ENCODE measurements at regions not wholly inside any gene's neighbourhood (a gene's known extent, or its start where the extent isn't known, plus 50 kb on each side); places are given as distances from the start of the nearest gene placed in this dataset.
"Not testable (repeated sequence)": the region's sequence is repeated elsewhere in the genome, so short reads cannot be mapped to it uniquely, and the experiment has no call there.

DNA sequence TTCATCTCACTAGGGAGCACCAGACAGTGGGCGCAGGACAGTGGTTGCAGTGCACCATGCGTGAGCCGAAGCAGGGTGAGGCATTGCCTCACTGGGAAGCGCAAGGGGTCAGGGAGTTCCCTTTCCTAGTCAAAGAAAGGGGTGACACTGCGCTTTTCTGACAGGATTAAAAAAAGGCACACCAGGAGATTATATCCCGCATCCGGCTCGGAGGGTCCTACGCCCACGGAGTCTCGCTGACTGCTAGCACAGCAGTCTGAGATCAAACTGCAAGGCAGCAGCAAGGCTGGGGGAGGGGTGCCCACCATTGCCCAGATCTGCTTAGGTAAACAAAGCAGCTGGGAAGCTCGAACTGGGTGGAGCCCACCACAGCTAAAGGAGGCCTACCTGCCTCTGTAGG lies 1416.7 kb upstream of the C9orf72 start:
- H3K4me2 ChIP-seq (ENCODE audit: low read length); ATAC-seq; DNase-seq (ENCODE audit: low read depth, low spot score); CTCF ChIA-PET; H2AFZ ChIP-seq (ENCODE audit: low read depth, low read length, poor library complexity, severe bottlenecking); POLR2A ChIA-PET; intact Hi-C loops (cut with micrococcal nuclease); H3K36me3 ChIP-seq (ENCODE audit: control insufficient read depth in 1 of 2, insufficient read depth in 2 of 2, low read length in 2 of 2); H4K20me1 ChIP-seq (ENCODE audit: insufficient read depth); H3K4me1 ChIP-seq (ENCODE audit: control insufficient read depth in 1 of 2, insufficient read depth in 2 of 2, low read length in 2 of 2); RAD21 ChIA-PET (ENCODE audit: low non-redundant PET in 1 of 2, low total read pairs in 2 of 2, uncharacterized antibody in 2 of 2, unreplicated experiment in 2 of 2); H3K79me2 ChIP-seq (ENCODE audit: insufficient read depth, low read length); H3K9me2 ChIP-seq (ENCODE audit: insufficient read depth); H3K4me3 ChIP-seq (replicated peaks in 1 of 2; ENCODE audit: low read depth in 1 of 2, low read length in 2 of 2); H3K9me3 ChIP-seq (ENCODE audit: control insufficient read depth in 1 of 2, insufficient read depth in 1 of 2, low read depth in 1 of 2, low read length in 2 of 2); H3K27me3 ChIP-seq (ENCODE audit: insufficient read depth, low read length); H3K27ac ChIP-seq (ENCODE audit: low read depth, low read length); BruUV-seq (replicated peaks); H3K9ac ChIP-seq (ENCODE audit: low read length): not testable (repeated sequence)

DNA sequence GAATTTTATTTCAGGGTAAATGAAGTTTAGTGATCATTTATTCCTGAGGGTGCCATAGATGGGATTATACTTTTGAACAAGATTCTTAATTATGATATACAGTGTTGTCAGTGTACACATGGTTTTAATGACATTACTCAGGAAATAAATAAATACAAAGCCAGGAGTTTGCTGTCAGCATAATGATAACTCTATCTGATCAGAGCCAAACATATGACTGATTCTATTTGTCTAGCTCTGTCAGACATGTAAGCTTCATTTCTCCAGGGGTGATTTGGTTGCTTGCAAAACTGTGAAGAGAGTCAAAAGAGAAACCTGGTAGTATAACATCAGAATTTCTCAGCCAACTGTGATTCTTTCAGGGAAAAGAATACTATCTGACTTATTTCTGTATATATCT lies 1425.8 kb upstream of the C9orf72 start:
- Histone ChIP-seq H3K4me3 (replicated peaks in 1 of 2; ENCODE audit: low read depth in 1 of 2, low read length in 2 of 2) (no peak overlapping the region), H3K4me2 (ENCODE audit: low read length) (no peak overlapping the region), H3K4me1 (ENCODE audit: control insufficient read depth in 1 of 2, insufficient read depth in 2 of 2, low read length in 2 of 2) (no peaks in the 10 kb centered on the region), H3K79me2 (ENCODE audit: insufficient read depth, low read length) (no peaks in the 10 kb centered on the region), H3K9ac (ENCODE audit: low read length) (no peak overlapping the region), H4K20me1 (ENCODE audit: insufficient read depth) (no peaks in the 10 kb centered on the region), H3K27me3 (ENCODE audit: insufficient read depth, low read length) (no peaks in the 10 kb centered on the region), H3K36me3 (ENCODE audit: control insufficient read depth in 1 of 2, insufficient read depth in 2 of 2, low read length in 2 of 2) (no peaks in the 10 kb centered on the region), H3K9me3 (ENCODE audit: control insufficient read depth in 1 of 2, insufficient read depth in 1 of 2, low read depth in 1 of 2, low read length in 2 of 2) (peaks cover 0 to 3% of the 10 kb centered on the region in 2 experiments; a peak in 1 of 4 replicates), H3K27ac (ENCODE audit: low read depth, low read length) (no peak overlapping the region), H2AFZ (ENCODE audit: low read depth, low read length, poor library complexity, severe bottlenecking) (no peak overlapping the region), H3K9me2 (ENCODE audit: insufficient read depth) (no peaks in the 10 kb centered on the region)
- no TSS peak for BruUV-seq (replicated peaks)
- ATAC-seq: no peak
- TF ChIP-seq, protein P1, sequence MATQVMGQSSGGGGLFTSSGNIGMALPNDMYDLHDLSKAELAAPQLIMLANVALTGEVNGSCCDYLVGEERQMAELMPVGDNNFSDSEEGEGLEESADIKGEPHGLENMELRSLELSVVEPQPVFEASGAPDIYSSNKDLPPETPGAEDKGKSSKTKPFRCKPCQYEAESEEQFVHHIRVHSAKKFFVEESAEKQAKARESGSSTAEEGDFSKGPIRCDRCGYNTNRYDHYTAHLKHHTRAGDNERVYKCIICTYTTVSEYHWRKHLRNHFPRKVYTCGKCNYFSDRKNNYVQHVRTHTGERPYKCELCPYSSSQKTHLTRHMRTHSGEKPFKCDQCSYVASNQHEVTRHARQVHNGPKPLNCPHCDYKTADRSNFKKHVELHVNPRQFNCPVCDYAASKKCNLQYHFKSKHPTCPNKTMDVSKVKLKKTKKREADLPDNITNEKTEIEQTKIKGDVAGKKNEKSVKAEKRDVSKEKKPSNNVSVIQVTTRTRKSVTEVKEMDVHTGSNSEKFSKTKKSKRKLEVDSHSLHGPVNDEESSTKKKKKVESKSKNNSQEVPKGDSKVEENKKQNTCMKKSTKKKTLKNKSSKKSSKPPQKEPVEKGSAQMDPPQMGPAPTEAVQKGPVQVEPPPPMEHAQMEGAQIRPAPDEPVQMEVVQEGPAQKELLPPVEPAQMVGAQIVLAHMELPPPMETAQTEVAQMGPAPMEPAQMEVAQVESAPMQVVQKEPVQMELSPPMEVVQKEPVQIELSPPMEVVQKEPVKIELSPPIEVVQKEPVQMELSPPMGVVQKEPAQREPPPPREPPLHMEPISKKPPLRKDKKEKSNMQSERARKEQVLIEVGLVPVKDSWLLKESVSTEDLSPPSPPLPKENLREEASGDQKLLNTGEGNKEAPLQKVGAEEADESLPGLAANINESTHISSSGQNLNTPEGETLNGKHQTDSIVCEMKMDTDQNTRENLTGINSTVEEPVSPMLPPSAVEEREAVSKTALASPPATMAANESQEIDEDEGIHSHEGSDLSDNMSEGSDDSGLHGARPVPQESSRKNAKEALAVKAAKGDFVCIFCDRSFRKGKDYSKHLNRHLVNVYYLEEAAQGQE (IDR thresholded peaks at IDR 0.05; ENCODE audit: low read depth): no peak
- TF ChIP-seq JUND (IDR thresholded peaks at IDR 0.05): no peak
- no peak for TF ChIP-seq YY1 (IDR thresholded peaks at IDR 0.05; ENCODE audit: extremely low read depth, insufficient replicate concordance, low read depth, low read length)
- no peak for TF ChIP-seq CEBPB (IDR thresholded peaks at IDR 0.05; ENCODE audit: low read depth)
- TF ChIP-seq EGR1 (IDR thresholded peaks at IDR 0.05; ENCODE audit: low read depth): no peak
- no peak for TF ChIP-seq SRF (IDR thresholded peaks at IDR 0.05; ENCODE audit: low read depth)
- no peak for TF ChIP-seq ZFX (IDR thresholded peaks at IDR 0.05)
- TF ChIP-seq ZNF274 (IDR thresholded peaks at IDR 0.05; ENCODE audit: low read depth, low read length): no peak
- no peak for TF ChIP-seq EZH2phosphoT487 (IDR thresholded peaks at IDR 0.05; ENCODE audit: borderline replicate concordance)
- no peak for TF ChIP-seq SIN3A (IDR thresholded peaks at IDR 0.05; ENCODE audit: low read depth)
- TF ChIP-seq, protein P2, sequence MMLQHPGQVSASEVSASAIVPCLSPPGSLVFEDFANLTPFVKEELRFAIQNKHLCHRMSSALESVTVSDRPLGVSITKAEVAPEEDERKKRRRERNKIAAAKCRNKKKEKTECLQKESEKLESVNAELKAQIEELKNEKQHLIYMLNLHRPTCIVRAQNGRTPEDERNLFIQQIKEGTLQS (IDR thresholded peaks at IDR 0.05): no peak
- no peak for TF ChIP-seq SP1 (IDR thresholded peaks at IDR 0.05; ENCODE audit: low read depth)
- no peak for TF ChIP-seq RAD21 (IDR thresholded peaks at IDR 0.05; ENCODE audit: low read depth)
- no peak for DNase-seq (ENCODE audit: low read depth, low spot score)
- intact Hi-C loops (cut with micrococcal nuclease): no loop called here
- ChIA-PET RAD21 (ENCODE audit: low non-redundant PET in 1 of 2, low total read pairs in 2 of 2, uncharacterized antibody in 2 of 2, unreplicated experiment in 2 of 2) (no interaction called here), CTCF (no interaction called here), POLR2A (no interaction called here)
